ENCODE measurements at regions not wholly inside any gene's neighbourhood (a gene's known extent, or its start where the extent isn't known, plus 50 kb on each side); places are given as distances from the start of the nearest gene placed in this dataset.

- DNase-seq (ENCODE audit: low read depth, low spot score): no peak
These were observed 119.8 kb upstream of the SLC25A33 start for GRCh38 chr1:9419369-9420041.

- DNase-seq (ENCODE audit: low read depth, low spot score): no peak
These were observed 118.3 kb upstream of the SLC25A33 start for GRCh38 chr1:9420835-9421532.

GRCh38 chr1:9421533-9421873 lies 117.8 kb upstream of the SLC25A33 start:
- DNase-seq (ENCODE audit: low read depth, low spot score): no peak

- DNase-seq (ENCODE audit: low read depth, low spot score): no peak
These were observed 116.9 kb upstream of the SLC25A33 start for GRCh38 chr1:9422321-9422720.

GRCh38 chr1:9422911-9423505 lies 116.3 kb upstream of the SLC25A33 start:
- DNase-seq (ENCODE audit: low read depth, low spot score): no peak

GRCh38 chr1:9424261-9424660 lies 115.0 kb upstream of the SLC25A33 start:
- no peak for DNase-seq (ENCODE audit: low read depth, low spot score)

GRCh38 chr1:9425859-9426258 lies 113.4 kb upstream of the SLC25A33 start:
- DNase-seq (ENCODE audit: low read depth, low spot score): no peak

GRCh38 chr1:9426291-9426711 lies 113.0 kb upstream of the SLC25A33 start:
- DNase-seq (ENCODE audit: low read depth, low spot score): no peak

- DNase-seq (ENCODE audit: low read depth, low spot score): no peak
These were observed 111.9 kb upstream of the SLC25A33 start for GRCh38 chr1:9427388-9427787.

- peak; percentile 99 for DNase-seq (ENCODE audit: low read depth, low spot score)
These were observed 110.5 kb upstream of the SLC25A33 start for GRCh38 chr1:9428601-9429341.

GRCh38 chr1:9429342-9429711 lies 109.9 kb upstream of the SLC25A33 start:
- DNase-seq (ENCODE audit: low read depth, low spot score): no peak

- DNase-seq (ENCODE audit: low read depth, low spot score): no peak
These were observed 104.8 kb upstream of the SLC25A33 start for GRCh38 chr1:9434247-9435152.

- DNase-seq (ENCODE audit: low read depth, low spot score): no peak
These were observed 104.1 kb upstream of the SLC25A33 start for GRCh38 chr1:9435153-9435636.

GRCh38 chr1:9435854-9436640 lies 103.2 kb upstream of the SLC25A33 start:
- DNase-seq (ENCODE audit: low read depth, low spot score): no peak

- DNase-seq (ENCODE audit: low read depth, low spot score): no peak
These were observed 101.3 kb upstream of the SLC25A33 start for GRCh38 chr1:9437961-9438430.

- no peak for DNase-seq (ENCODE audit: low read depth, low spot score)
These were observed 100.7 kb upstream of the SLC25A33 start for GRCh38 chr1:9438431-9439073.

- no peak for DNase-seq (ENCODE audit: low read depth, low spot score)
These were observed 100.0 kb upstream of the SLC25A33 start for GRCh38 chr1:9439074-9439761.

GRCh38 chr1:9440261-9440660 lies 99.0 kb upstream of the SLC25A33 start:
- DNase-seq (ENCODE audit: low read depth, low spot score): no peak

- DNase-seq (ENCODE audit: low read depth, low spot score): no peak
These were observed 98.5 kb upstream of the SLC25A33 start for GRCh38 chr1:9440763-9441194.

Measured in iPS DF 19.7 (cell line).